Ammon's horn (tissue), 1 donor: ENCODE measurements at regions not wholly inside any gene's neighbourhood (a gene's known extent, or its start where the extent isn't known, plus 50 kb on each side); places are given as distances from the start of the nearest gene placed in this dataset.
"Not testable (repeated sequence)": the region's sequence is repeated elsewhere in the genome, so short reads cannot be mapped to it uniquely, and the experiment has no call there.

Source experiments
- DNase-seq: peaks from one replicate; pipeline ENCODE4 v3.0.0-alpha.2; 2016; ENCODE audit warnings: low spot score

DNA sequence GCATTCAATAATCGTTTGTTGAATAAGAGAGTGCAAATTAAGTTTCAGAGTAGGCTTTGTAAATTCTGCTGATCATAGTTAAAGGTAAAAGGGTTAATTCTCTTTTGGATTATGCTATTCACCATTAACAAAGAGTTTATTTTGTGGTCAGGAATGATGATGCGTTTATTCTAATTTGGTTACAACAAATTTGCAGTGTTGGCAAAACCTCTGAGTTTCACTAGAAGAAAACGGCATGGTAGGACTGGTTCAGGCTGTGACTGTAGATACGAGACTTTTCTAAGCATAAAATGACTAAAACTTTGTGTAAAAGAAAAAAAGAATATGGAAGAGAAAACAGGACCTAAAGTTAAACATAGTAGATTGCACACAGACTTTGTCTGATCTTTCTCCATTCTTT is 234.7 kb downstream of the TLR4 start:
- DNase-seq: no peak

DNA sequence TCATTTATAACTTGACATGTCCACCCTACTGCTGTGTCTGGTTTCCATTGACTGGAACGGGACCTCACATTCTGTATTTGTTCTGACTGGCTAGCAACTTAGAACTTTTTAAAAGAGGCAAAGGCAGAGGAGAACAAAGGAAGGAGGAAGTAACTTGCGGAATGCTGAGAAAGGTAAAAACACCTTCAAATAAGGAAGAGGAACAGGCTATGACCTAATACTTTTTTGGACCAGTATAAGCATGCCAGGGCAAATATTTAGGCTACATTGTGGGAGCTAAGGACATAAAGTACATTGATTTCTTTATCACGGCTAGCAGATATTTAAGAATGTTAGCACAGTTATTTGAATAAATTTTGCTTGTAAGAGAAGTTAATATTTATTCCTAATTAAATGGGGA is 240.5 kb downstream of the TLR4 start:
- not testable (repeated sequence) for DNase-seq

DNA sequence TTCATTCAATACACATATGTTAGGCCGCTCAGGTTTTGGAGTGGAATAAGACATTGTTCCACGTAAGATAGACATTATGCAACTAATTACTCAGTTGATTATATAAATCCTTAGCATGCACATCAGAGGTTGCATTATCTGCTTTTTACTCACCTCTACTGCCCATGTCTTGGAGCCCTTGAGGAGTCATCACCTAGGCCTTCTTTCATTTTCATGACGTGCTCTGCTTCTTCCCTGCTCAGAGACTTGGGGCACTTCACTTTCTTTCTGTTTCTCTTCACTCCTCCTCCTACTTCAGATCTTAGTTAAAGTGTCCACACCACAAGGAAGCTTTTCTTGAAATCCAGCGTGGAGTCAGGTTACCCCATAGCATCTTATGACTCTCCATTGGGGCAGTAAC is 241.1 kb downstream of the TLR4 start:
- no peak for DNase-seq

DNA sequence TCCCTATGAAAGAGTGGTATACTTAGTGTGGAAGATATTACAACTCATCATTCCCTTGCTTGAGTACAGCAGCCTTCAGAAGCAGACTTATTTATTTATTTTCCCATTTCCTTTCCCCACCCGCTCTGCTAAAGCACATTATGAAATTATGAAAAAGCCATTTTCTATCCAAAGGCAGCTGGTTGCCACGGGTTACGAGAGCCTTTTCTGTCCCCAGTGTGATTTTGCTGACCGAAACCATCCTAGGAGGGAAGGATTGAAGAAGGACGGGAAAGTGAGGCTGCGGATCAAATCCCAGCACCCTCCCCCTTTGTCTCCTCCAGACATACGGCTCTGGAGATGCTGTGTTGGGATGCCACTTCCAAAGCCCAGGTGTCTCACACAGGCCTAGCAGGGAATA is 246.9 kb downstream of the TLR4 start:
- no peak for DNase-seq

DNA sequence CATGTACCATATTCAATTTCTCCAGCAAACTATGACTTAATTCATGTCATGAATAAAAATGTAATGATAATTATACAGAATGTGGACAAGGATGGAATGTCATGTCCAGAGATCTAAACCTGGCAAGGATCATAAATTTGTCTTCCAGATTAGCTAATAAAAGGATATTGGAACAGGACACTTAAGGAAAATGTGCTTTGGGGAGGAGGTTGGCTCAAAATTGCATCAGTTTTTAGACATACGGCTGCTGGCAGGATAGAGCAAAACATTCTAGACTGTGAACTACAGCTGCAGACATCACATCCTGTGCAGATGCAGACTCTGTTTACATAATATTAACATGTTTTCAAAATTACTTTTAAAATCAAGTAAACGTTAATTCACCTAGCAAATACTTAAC is 248.4 kb downstream of the TLR4 start:
- no peak for DNase-seq

DNA sequence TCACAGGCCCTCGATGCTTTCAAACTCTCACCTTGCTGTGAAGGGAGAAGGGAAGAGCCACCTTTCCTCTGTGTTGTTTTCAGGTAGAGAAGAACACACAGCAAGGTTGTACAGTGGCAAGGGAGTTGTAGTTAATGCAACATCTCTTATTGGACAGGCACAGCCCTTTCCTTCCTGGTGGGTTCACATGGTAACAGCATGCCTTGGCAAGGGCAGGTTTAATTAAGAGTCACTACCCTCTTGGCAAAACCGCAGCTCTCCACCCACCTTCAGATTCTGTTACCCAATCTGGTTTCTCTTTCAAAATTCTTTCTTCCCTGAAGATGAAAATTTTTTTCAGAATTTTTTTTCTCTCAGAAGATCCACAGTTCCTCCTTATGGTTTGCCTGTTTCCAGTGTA is 253.1 kb downstream of the TLR4 start:
- DNase-seq: peak; percentile 58

DNA sequence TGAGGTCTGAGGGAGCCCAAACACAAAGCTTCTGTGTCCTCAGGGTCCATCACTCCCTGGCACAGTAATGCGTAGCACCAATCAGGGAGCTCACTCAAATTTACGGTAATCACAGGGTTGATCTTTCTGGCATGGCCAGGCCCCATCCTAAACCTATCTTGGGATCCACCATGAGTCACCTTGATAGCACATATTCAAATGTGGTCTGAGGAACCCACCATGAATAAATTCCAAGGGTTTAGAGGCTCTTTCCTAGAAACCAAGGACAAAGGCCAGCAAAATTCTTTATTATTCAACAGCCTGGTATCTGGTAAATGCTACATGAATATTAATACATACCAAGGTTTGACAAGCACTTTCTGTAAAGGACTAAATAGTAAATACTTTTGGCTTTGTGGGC is 254.5 kb downstream of the TLR4 start:
- no peak for DNase-seq

DNA sequence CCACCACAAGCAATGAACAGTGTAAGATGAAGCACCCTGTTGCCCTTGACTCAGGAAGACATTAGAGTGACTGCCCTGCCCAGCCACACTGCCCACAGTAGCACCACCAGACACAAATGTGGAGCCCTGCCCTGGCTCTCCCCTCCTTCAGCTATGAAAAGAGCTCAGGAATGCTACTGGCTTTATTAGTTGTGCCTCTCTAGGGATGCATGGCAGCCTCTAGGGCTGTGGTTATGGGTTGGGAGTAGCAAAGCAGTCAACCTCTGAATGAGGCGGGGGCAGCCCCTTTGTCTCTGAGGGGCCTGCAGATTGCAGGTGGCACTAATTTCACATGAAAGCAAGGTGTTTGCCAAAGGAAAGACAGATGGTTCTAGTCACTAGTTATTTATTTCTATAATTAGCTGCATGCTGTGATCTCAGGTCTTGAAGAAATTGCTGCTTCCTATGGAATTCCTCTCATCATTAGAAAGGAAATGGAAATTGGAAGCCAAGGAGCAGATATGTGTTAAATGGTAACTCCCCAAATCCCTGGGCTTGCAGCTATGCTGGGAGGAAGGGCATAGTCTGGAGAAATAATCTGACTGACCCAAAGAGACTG is 259.4 kb downstream of the TLR4 start:
- DNase-seq: no peak

DNA sequence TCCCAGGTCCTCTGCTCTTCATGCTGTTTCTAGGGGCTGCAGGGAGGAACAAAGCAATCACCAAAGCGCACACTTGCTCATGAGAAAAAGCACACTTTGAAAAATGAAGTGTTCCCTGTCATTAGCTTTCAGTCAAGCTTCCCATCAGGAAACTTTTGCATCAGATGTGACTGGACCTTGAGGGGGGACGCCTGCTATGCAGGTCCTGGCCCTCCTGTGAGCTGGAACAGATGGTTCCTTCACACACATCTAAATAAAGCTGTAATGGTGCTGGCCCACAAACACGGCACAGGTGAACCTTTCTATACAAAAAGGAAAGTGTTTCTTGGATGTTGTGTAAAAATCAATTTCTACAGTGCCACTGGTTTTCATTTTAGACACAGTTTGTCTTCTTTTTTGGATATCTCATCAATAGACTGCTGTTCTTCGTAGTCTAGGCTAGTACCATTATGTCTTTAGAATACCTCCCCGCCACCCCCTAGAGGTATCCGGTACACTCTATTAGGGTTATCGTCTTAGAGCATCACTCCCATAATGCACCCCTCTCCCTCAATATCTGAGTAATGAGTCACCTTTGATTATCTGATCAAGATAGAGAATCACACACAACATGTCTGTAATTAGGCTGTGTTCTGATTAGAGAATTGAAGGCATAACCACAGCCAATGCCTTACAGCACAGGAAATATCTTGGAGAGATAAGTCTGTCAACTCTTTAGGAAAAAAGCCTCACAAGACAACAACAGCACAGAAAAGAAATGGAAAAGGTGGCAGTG is 266.3 kb downstream of the TLR4 start:
- no peak for DNase-seq

DNA sequence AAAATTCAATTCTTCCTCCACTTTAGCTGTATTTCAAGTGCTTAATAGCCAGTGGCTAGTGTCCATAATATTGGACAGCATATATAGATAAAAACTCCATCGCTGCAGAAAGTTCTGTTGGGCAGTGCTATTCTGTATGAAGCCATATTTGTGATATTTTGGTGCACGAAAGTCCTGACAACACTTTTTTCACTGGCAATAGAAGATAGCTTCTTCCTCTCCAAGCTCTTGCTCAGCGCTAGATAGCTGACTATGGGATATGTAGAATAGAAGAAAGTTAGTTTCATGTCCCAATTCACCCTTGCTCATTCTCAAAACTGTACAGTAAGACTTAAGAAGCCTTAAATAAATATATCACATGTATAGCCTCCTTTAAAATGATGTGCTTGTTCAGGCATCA is 269.9 kb downstream of the TLR4 start:
- no peak for DNase-seq

DNA sequence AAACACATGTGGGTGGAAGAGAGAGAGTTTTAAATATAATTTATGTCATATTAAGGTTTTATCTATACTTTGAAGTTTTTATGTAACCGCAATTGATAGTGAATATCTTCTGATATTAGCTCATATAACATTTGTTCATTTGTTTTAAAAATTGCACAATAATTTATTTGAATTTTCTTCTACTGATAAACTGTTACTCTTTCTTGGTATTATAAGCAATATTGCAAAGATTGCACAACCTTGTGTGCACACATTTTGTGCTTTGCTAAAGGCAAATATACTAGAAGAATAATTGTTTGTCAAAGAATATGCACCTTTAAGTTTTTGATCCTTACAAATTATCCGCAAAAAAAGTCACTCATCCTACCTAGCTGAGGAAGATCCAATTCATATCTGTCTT is 275.7 kb downstream of the TLR4 start:
- no peak for DNase-seq

DNA sequence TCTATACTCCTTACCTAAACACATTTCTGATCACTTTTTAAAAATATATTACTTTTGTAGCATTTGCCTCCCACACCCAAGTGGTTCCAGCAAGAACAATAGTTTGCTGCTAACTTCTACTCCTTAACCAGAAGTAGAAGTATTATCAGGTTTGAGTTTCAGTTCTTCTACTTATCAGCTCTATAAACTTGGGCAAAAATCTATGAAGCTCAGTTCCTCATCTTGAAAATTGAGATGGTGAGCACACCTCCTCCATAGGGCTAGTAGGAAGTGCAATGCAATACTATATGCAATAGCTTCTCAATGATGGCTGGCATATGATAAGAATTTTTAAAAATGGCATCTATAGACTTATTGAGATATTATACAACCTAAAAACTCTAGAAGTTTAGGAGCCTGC is 283.7 kb downstream of the TLR4 start:
- DNase-seq: no peak

DNA sequence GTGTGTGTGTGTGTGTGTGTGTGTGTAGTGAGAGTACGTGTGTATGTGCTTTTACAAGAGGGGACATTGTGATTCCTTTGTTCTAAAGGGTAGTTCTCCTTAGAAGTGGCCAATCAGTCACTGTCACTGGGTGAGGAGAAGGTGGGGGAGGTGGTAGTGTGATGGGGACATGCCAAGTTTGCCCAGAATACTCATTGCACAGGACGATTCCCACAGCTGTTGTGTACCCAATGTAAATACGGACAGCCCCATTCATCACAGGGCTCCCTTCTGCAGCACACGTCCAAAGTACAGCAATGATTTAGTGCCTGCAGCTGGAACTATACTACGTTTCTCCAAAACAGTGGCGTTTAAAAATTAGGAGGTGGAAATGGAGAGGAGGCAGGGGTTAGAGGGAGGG is 287.8 kb downstream of the TLR4 start:
- no peak for DNase-seq

DNA sequence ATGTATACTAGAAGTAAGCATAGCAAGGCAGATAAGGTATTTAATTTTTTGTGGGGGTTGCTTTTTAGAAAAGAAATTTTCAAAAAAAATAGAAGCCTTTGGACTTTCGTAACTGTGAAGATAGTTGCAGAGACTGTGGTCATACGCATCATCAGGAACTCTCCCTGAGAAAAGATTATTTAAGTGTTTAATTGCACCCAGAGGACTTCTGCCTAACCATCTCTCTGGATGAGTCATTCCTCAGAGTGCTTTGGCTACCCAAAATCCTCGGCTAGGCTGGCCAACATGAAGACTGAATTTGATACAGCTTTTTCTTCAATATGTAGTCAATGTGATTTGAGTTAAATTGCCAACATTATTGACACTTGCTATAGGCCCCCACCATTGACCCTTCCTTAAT is 296.4 kb downstream of the TLR4 start:
- no peak for DNase-seq

DNA sequence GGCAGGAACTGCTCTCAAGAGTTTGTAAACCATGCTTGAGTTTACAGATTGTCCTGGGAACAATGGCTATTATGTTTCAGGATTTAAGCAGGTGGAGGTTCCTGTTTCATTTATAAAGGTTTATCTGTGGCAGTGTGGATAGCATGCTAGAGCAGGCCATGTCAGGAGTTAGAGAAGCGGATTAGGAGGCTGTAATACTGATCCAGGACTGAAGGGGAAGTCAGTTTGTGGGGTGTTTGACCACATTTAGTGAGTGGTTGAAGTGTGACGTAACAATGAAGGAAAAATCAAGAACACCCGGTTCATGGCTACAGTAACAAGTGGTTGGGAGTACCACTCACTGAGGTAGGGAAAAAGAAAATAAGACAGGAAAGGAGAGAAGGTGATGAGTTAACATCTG is 299.0 kb downstream of the TLR4 start:
- no peak for DNase-seq

DNA sequence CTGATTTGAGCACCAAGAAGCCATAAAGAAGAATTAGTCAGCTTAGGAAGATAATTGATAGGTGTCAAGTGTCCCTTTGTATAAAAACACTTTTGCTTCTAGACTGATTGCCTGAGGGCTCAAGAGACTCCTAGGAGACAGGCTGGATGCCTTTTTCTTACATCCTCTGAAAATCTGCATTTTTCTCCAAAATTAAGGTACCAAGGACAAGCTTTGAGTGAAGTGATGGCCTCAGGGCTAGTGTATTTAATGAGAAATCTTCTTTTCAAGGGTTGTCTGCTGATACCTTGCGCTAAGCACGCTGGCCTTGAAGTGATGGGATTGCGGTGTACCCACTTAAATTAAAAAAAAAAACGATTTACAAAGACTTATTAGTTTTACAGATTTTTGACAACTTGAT is 304.0 kb downstream of the TLR4 start:
- DNase-seq: no peak

DNA sequence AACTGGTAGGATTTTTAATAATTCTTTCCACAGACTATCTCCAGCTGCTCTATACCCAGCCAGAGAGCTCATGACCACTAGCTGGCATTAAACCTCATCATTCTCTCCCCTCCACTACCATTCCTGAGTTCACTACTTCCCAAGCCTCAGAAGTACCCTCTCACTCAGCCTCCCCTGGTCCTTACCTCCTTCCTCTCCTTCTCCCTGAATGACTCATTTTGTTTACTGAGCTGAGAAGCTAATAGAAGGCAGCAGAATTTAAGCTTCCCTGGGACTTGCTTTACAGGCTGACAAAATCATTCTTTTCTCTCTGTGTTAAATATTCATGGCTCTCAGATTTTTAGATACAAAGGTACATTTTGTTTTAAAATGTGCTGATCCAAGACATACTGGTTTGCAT is 305.4 kb downstream of the TLR4 start:
- DNase-seq: peak; percentile 21

DNA sequence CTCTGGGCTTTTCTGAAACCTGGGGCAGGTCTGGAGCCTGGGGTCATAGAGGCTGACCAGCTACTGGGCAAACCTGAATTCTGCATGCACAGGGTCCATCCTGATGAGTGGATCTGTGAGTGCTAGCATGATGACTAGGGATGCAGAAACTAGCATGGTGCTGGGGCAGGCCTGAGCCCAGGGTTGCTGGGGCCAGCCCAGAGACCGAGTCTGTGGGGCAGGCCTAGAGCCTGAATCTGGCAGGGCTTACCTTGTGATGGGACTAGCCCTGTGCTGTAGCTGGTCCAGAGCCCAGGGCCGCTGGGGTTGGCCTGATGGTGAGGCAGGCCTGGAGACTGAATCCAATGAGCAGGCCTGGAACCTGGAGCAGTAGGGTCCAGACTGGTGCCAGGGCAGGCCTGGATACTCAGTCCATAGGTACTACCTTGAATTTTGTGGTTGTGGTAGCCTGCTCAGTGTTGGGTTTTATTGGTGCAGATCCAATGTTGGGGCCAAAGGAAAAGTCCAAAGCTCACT is 313.5 kb downstream of the TLR4 start:
- DNase-seq: no peak

DNA sequence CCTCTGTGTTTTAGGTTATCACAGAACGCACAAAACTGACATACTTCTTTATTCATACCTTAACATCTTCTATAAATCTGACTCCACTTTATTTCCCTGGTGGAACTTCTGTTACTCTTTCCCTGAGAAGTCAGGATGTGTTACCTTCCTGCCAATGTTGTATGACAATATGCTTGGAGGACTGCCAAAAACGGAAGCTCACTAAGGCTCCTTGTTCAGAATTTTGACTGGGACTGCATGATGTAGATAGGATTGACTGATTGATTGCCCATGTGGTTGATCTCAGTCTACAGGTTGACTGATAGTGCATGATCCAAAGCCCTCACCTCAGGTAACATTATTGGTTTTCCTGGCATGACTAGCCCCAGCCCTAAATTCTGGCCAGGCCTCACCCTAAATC is 319.4 kb downstream of the TLR4 start:
- DNase-seq: no peak

DNA sequence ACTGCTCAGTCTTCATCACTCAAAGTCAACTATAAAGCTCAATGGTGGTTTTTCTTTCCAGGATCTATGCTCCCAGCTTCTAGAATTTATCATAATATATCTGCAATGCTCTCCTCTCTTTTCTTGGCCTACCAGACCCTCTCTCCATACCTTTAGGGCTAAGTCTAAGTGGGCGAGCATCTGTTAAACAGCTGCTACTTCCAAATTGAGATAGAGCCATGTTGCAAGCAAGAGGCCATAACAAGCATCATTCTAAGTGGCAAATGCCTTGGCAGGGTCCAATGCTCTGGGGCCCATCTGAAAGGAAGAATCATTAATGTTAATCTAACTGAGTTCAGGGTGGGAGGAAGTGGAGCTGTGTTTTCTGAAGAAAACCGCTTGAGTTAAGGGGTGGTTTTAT is 324.0 kb downstream of the TLR4 start:
- no peak for DNase-seq

DNA sequence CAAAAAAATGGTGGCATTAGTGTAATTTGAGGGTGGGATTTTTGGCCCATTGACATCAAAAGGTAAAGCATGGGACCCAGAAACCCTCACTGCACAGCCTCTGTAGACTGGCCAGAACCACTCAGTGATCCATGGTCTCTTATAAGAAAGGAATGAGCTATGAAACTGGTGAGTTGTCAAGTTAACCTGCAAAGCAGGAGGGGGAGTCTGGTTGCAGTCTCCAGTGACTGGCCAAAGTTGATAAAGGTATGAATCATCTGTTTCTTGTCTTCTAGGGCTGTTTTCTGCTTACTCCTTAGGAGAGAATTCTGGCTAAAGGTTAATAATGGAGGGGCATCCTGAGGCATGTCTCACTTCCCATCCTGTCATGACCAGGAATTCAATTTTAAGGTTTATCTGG is 325.2 kb downstream of the TLR4 start:
- no peak for DNase-seq

DNA sequence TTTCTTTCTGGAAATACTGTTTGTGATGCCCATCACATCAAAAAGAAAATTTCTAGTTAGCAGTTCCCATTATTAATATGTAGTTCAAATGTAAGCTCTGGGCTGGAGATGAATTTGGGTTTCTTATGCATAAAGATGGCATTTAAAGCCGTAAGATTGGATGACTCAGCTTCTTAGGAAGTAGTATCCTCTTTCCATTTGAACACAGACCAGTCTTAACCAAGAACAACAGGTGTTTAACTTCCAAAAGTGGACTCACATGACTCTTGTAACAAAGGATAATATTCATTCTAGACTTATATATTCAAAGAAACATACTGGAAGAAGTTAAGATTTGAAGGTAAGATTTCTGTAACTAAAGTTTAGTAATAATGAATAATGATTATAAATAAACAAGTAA is 330.5 kb downstream of the TLR4 start:
- no peak for DNase-seq

DNA sequence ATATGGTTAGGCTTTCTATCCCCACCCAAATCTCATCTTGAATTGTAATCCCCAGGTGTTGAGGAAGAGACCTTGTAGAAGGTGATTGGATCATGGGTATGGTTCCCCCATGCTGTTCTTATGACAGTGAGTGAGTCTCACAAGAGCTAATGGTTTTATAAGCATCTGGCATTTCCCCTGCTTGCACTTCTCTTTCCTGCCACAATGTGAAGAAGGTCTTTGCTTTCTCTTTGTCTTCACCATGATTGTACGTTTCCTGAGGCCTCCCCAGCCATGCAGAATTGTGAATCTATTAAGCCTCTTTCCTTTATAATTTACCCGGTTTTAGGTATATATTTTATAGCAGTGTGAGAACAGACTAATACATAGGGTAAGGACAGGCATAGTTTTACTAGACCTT is 334.5 kb downstream of the TLR4 start:
- no peak for DNase-seq

DNA sequence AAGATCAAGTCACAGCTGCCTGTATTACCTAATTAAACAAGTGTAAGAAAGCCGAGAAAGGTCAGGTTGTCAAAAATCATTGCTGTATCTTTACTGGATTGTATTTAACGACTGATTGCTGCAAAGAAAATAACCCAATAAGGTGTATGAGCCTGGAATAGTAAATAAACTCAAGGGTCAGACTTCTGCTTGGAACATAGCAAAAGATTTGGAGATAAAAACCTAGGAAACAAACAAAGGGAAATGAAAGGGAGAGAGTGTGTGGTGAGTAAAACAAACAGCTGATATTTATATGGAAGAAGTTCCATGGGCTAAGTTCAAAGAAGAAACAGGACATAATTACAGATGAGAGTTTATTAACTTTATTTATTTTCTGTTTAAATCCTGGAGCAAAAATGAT is 354.0 kb downstream of the TLR4 start:
- no peak for DNase-seq
